Right renal pelvis (tissue), 4 donors: ENCODE measurements at regions not wholly inside any gene's neighbourhood (a gene's known extent, or its start where the extent isn't known, plus 50 kb on each side); places are given as distances from the start of the nearest gene placed in this dataset.

Experiments
- DNase-seq, 4 donors: peaks; one replicate each; pipeline ENCODE4 v3.0.0-alpha.2; 2013; ENCODE audit warnings: low read depth in 4 of 4, low spot score in 3 of 4, missing footprints in 1 of 4

DNA sequence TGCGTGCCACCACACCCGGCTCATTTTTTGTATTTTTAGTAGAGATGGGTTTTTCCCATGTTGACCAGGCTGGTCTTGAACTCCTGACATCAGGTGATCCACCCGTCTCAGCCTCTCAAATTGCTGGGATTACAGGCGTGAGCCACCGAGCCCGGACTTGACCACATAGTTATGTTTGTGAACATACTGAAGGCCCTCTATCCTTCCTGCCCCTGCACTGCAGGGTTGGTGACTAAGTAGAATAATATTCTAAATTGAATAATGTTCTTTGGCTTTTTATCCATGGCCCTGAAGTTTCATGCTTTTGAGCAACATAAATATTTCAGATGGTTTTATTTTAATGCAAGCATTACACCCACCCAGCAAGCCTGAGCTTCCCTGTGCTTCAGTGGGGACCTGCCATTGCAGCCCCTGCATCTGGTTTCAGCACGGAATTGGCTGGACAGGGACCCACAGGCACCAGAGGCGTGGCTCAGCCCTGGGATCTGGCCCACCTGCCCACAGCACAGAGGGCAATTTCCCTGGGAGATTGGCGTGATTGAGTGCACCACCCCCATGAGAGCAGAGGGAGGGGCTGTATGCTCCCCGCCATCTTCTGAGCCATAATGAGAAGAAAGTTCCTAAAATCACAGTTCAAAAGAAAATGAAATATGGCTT is 460.5 kb downstream of the BRD1 start:
- DNase-seq = no peak

DNA sequence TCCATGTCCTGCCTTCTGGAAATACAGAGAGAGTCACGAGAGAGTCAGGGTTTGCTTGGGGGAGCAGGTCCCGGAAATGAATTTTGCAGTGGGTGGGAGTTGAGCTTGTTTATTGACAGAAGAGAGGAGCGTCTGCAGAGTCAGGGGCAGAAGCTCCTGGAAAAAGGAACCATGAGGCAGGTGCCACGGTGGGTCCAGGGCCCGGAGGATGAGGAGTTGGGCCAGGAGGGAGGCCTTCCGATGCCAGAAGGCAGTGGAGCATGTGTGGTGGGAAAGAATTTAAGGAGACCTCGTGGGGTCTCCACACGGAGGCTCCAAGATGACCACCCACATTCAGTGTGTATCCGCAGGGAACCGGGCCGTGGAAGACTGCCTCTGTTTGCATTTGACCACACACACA is 461.2 kb downstream of the BRD1 start:
- no peak for DNase-seq

DNA sequence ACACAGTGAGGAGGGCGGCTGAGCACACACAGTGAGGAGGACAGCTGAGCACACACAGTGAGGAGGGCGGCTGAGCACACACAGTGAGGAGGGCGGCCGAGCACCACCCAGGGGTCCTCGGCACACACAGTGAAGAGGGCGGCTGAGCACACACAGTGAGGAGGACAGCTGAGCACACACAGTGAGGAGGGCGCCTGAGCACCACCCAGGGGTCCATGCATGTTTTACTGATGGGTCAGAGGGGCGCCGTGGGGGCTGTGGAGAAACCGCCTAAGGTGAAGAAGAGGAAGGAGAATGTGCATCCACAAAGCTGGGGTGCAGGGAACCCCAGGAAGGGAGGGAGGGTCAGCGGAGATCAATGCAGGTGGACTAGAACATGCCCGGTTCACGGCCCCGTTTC is 461.8 kb downstream of the BRD1 start:
- no peak for DNase-seq

DNA sequence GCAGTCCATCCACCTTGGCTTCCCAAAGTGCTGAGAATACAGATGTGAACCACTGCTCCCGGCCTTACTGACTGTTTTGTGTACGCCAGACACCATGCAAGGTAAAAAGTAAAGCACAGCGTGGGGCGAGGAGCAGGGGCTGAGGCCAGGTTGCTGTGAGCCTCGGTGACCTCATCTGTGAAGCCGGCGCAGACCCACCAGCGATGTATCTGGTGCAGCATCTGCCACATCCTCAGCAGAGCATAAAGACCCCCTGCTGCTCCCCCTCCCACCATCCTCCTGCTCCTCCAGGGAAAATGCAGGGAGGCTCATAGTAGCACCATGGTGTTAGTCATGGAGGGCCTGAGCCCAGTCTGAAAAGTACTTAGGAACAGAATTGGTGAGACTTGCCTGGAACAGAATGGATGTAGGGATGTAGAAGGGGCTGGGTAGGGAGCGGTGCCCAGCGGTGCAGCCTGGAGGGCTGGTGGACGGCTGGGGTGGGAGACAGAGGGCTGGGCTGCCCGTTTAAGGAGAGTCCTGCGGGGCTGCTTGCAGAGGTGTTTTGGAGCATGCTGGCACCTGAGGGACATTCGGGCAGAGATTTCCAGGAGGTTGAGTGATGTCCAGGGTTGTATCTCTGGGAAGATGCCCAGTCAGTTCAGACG is 462.4 kb downstream of the BRD1 start:
- no peak for DNase-seq

DNA sequence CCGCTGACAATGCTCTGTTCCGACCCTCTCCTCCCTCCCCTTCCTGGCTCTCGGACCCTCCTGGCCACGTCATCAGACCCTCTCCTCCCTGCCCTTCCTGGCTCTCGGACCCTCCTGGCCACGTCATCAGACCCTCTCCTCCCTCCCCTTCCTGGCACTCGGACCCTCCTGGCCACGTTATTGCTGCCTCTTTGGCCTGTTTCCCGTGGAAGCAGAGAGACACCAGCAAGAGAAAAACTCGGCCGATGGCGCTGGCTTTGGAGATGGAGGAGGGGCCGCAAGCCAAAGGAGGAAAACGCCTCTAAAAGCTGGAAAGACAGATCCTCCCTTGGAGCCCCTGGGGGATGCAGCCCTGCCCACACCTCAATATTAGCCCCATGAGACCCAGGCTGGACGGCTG is 463.3 kb downstream of the BRD1 start:
- DNase-seq = no peak

DNA sequence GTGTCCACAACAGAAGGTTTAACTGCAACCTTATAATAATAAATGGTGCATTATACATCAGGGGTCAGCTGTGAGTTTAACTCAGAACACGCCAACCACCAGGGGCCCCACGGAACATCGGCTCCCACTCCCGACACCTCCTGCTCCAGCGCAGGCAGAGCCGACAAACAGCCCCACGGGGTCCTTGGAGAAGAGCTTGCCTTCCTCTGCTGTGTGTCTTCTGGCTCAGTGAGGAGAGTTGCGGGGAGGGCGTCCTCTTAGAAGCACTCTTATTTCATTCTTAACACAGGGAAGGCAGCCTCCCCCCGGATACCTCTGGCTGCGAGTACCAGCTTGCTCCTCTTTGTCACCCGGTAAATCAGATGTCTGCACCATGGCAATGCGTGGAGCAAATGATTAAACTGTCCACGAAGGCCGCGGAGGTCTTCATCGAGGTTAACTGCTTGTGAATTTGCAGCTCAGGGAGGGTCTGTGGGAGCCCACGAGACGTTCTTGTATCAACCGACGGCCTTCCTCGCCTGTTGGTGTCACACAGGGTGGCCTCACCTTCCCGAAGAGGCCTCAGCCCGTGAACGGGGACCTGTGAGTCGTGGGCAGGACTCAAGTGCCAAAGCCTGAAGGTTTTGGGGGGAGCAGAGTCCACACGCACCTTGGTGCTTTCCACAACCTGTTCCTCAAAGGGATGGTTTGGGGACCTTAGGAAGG is 464.0 kb downstream of the BRD1 start:
- no peak for DNase-seq

DNA sequence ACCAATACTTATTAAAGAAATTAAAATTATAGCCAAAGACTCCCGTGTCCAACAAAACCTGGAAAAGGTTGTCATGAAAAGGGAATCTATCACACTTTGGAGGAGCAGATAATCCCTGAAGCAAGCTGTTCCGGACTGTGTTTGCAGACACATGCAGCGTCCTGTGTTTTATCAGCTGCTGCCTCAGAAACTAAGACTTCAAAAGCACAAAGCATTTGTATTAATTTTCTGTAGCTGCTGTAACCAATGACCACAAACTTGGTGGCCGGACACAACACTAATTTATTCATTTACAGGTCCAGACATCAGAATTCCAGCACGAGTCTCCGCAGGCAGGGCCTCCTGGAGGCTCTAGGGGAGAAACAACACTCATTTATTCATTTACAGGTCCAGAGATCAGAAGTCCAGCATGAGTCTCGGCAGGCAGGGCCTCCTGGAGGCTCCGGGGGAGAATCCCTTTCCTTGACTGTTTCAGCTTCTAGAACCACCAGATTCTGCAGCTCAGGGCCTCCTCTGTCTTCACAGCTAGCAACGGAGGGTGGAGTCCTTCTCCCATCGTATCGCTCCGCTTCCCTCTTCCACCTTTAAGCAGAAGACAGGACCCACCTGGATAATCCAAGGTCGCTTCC is 465.3 kb downstream of the BRD1 start:
- no peak for DNase-seq

DNA sequence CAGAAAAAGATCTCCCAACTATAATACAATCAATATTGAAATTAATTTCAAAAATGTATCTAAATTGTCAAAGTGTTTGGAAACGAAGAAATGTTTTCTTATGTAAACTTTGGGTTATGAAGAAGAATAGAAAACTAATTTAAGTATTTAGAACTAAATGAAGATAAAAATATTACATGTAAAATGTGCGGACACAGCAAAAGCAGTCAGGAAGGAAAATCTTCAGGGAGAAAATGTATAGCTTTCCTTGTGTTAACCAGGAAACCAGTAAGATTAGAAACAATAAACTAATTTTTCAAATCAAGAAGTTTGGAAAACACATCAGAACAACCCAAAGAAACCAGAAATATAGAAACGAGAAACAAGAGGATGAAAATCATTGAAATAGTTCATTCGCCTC is 466.5 kb downstream of the BRD1 start:
- no peak for DNase-seq

DNA sequence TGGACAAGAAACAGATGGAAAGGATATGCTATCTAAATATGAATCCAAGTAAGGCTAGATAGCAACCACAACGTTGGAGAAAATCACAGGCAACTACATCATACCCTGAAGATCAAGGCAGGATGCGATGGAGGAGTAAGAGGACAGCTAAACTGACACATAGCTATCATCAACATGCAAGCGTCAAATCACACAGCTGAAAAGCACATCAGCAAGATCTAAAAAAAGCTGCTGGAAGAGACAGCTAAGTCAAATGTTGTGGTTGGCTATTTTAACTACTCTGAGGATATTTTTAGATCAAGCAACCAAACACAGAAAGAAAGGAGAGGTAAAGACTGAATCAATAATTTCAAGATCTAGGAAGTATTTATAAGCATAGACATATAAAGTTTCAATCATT is 466.9 kb downstream of the BRD1 start:
- DNase-seq = no peak

DNA sequence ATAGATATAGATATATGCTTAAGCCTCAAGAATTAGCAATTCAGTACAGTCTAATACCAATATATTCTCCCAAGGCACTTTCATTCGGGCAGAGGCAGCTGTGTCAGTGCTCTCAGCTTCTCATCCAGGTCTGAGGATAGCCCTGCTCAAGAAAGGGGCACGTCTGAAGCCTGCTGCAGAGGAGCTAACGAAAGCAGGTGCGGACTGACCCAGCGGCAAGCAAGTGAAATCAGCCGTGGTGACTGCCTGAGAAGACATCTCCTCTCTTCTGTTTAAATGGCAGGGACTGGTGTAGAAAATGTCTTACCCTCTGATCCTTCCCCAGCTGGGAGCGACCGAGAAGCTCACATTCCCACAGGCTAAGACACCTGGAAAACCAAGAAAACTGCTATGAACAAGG is 468.6 kb downstream of the BRD1 start:
- no peak for DNase-seq

DNA sequence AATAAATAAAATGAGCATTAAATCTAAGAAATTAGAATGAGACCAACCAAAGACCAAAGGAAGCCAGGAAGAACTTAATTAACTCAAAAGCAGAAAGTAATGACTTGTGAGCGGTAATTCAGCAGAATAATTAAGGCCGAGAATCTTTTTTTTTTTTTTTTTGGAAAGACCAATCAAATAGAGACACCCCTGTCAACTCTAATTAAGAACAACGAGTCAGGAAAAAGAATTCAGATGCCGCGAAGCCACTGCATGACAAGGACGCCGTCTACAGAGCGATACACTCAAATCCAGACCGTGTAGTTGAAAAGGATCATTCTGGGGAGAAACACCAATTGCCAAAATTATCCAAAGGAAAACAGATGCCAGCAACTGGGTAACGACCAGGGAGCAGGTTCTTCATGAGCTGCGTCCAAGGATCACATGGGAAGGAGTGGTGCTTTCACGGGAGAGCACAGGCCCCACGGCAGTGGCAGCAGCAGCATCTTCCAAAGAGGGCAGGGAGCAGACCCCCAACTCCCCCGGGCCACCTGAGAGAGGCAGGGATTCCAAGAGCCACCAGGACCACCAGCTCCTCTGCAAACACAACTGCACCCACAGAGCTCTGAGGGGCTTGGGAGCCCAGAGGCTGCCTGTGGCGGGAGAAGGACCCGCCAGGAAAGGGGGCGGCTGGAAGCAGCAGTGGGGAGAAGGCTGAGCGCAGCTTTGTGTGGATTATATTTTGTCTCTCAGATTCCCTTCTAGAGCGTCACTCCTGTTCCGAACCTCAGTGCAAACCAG is 469.8 kb downstream of the BRD1 start:
- no peak for DNase-seq

DNA sequence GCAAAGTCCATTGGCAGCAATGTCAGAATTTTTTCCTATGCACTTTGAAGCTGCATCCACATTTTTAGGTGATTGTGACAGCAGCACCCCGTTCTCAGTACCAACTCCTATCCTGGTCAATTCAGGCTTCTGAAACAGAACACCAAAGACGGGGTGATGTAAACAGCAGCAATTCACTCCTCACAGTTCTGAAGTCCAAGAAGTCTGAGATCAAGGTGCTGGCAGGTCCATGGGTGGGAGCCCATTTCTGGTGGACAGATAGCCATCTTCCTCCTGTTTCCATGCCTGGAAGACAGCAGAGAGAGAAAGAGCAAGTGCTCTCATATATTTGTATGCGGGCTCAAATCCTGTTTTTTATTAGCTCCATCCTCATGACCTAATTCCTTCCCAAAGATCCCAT is 471.2 kb downstream of the BRD1 start:
- DNase-seq = no peak

DNA sequence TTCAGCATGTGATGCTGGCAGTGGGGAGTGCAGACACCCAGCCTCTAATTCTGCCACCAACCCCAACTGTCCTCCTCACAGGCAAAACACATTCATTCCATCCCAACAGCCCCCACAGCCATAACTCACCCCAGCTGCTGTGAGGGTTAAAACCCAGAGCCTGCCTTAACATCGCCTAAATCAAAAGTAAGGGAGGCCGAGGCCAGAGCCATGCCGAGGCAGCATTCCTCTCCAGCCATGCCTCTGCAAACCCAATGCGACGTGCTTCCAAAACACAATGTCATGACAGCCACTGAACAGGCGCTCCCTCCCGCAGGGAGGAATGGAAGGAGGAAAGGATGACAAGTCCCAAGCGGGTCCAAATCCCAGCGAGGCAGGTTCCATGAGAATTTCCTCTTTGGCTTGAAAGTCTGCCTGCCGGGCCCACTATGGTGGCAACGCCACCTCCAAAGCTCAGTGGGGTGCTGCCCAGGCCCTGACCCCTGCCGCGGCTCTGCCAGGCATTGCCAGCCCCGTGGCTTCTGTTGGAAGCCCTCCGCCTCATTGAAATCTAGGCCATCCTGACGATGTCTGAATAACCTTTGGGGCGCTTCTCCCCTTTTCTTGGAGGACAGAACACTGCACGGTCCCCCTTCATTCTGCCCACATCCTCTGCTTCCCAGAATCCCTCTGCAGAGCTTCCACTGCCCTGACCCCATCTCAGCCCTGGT is 472.3 kb downstream of the BRD1 start:
- no peak for DNase-seq

DNA sequence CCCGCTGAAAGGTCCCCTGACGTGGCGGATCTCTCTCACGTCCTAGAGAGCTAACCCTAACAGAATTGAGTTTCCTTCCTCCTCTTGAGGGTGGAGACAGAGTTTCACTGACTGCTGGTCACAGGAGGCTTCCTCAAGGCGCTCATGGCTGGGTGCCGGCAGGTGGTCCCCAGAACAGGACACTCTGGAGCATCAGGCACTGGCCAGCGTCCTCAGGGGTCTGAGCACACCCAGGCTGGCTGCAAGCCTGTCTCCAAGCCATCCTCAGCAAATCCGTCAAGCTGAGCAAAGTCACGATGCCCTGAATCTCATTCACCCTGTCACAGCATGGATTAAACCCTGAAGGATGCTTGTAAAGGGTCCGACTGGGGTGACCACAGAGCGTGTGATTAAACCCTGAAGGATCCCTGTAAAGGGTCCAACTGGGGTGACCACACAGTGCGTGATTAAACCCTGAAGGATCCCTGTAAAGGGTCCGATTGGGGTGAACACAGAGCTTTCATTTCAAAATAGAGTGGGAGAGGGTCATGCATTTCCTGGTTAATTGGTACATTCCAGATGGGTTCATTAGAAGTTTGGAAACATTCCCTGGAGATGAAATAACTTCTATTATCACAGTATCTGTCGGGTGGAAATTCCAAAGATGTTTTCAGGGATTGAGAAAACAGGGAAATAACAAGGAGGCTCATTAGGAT is 473.0 kb downstream of the BRD1 start:
- DNase-seq = no peak

DNA sequence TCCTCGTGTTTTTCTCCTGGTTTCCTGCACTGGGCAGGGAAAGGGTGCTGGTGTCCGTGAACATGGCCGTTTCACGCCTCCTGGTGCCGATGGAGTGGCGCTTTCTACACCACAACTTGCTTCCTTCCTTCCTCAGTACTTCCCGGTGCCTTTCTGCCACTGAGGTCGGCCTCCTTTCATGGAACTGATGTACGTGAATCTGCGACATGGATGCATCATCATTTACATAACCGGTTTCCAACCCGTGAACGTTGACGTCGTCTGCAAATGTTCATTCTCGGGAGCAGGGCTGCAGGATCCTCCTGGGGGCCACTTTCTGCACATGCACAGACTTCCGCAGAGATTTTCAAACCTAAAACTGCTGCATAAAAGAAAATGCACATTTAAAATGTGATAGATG is 474.4 kb downstream of the BRD1 start:
- no peak for DNase-seq

DNA sequence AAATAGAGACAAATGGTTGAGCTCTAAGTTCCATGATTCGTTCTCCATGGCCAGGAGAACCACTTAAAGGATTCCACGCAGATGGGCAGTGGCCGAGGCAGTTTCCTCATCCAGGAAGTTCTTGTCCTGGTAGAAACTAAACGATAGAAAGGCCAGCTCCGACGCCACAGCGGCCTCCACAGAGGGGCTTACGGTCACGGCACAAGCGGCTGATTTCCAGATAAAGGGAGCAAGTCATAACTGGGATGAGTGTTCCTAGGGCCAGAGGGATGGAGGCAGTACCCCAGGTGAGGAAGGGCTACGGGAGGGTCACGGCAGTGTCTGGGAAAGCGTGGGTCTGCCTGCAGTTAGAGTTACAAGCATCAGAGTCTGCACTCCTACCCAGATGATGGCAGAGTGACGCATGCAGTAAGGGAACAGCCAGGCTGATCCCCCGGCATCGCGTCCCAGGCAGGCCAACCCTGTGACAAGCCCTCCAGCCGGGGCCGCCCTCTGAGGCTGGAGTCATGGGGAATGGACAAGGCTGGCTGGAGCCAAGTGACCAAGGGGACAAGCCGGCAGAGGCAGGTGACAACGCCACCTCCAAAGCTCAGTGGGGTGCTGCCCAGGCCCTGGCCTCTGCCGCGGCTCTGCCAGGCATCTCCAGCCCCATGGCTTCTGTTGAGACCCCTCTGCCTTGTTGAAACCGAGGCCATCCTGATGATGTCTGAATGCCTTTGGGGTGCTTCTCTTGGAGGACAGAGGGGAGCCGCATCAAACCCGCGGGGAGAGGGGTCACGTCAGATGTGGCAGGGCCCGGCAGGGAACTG is 475.1 kb downstream of the BRD1 start:
- no peak for DNase-seq

DNA sequence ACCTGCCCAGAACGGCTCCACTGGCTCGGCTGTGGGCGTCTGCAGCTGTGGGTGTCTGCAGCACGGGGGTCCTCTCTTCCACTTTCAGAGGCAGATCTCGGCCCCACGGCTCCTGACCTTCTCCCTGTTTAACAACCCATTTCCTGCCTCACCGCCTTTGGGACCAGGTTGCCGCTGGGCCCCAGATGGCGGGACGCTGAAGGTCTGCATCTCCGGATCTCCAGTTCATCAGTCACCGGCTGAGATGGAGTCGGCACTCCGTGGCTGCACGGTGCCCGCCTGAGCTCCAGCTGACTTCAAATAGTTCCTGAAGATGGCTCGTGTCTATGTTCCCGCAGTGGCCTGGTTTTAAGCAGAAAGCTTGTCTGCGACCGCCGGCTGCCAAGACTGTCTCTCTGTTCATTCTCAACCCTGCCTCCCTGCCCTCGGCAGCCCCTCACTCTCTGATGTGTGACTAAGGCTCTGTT is 475.9 kb downstream of the BRD1 start:
- no peak for DNase-seq

DNA sequence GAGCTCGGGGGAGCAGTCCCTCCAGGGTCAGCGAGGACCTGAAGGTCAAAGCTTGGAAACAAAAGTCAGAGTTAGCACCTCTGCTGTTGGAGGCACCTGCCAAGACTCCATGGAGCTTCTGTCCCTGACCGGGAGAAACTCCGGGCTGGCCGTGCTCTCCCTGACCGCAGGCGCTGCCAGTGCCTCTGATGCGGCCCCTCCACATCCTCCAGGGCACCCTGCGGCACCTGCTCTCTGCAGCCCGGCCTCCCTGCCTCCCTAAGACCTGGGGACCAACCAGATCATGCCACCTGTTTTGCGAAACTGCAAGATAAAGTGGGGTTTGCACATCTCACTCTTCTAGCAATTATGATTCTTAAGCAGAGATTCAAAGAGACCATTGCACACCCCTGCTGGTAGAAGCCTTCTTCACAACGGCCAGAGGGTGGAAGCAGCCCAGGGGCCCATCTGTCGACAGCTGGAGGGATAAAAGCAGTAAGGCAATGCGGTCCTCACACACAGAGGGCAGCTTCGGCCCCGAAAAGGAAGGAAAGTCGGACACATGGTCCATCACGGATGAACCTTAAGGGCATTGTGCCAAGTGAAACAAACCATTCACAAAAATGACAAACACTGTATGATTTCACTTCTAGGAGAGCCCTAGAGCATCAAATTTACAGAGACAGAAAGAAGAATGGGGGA is 477.1 kb downstream of the BRD1 start:
- no peak for DNase-seq
